A549 (cell line): ENCODE measurements at regions not wholly inside any gene's neighbourhood (a gene's known extent, or its start where the extent isn't known, plus 50 kb on each side); places are given as distances from the start of the nearest gene placed in this dataset.
"Not testable (repeated sequence)": the region's sequence is repeated elsewhere in the genome, so short reads cannot be mapped to it uniquely, and the experiment has no call there.

Experiments
- BCL3 ChIP-seq: fragments of >200 bp; sonication (Bioruptor Twin); formaldehyde crosslinking; IDR thresholded peaks from 3 replicates; pipeline ENCODE4 v1.6.1; 2016
- CTCF ChIP-seq: fragments of >200 bp; sonication (Bioruptor Twin); formaldehyde crosslinking; IDR thresholded peaks from 3 replicates; pipeline ENCODE4 v1.5.1; 2016
- MAX ChIP-seq: IDR thresholded peaks from 2 replicates; pipeline ENCODE4 v1.6.1; 2012
- NR3C1 ChIP-seq: fragments of >200 bp; sonication (Bioruptor Twin); formaldehyde crosslinking; IDR thresholded peaks from 3 replicates; pipeline ENCODE4 v1.6.1; 2017
- PBX3 ChIP-seq: IDR thresholded peaks from 2 replicates; pipeline ENCODE4 v1.6.1; 2012
- POLR2A ChIP-seq: IDR thresholded peaks from 2 replicates; pipeline ENCODE4 v1.6.1; 2012; ENCODE audit warnings: mild to moderate bottlenecking, low read length
- REST ChIP-seq: fragments of 200-600 bp; sonication (generic); IDR thresholded peaks from 2 replicates; pipeline ENCODE4 v1.6.1; 2016; ENCODE audit warnings: antibody characterized with exemption, mild to moderate bottlenecking, moderate library complexity
- RFX5 ChIP-seq: fragments of 450-650 bp; IDR thresholded peaks from 2 replicates; pipeline ENCODE4 v1.7.1; 2014; ENCODE audit warnings: antibody characterized with exemption, mild to moderate bottlenecking, moderate library complexity
- SREBF2 ChIP-seq: fragments of 450-650 bp; IDR thresholded peaks from 2 replicates; pipeline ENCODE4 v1.6.1; 2014; ENCODE audit warnings: mild to moderate bottlenecking, moderate library complexity

GRCh38 chr5:53268241-53268640, 158.7 kb upstream of the MOCS2 start:
- TF ChIP-seq CTCF, SREBF2, PBX3, POLR2A, MAX, REST, NR3C1, RFX5, BCL3: not testable (repeated sequence)
